ENCODE measurements at regions not wholly inside any gene's neighbourhood (a gene's known extent, or its start where the extent isn't known, plus 50 kb on each side); places are given as distances from the start of the nearest gene placed in this dataset.
A peak's percentile ranks its signal among the peaks of the same experiment; 100 is the strongest.

GRCh38 chr13:80133631-80134261 lies 207.2 kb downstream of the SPRY2 start:
- Histone ChIP-seq H3K4me3 (ENCODE audit: low read length) (no peak overlapping the region), H3K36me3 (ENCODE audit: control insufficient read depth, insufficient read depth, low read length) (no peaks in the 10 kb centered on the region), H3K4me1 (ENCODE audit: control insufficient read depth, insufficient read depth, low read length) (no peaks in the 10 kb centered on the region), H3K27me3 (ENCODE audit: control insufficient read depth, insufficient read depth, low read length) (no peaks in the 10 kb centered on the region), H3K9ac (ENCODE audit: low read length) (no peak overlapping the region), H3K27ac (ENCODE audit: low read depth, low read length) (peak overlapping the region; percentile 66)

GRCh38 chr13:80132741-80133601 lies 208.0 kb downstream of the SPRY2 start:
- Histone ChIP-seq H3K36me3 (ENCODE audit: control insufficient read depth, insufficient read depth, low read length) (no peaks in the 10 kb centered on the region), H3K27ac (ENCODE audit: low read depth, low read length) (peak overlapping the region; percentile 66), H3K4me3 (ENCODE audit: low read length) (peak overlapping the region; percentile 52), H3K9ac (ENCODE audit: low read length) (no peak overlapping the region), H3K27me3 (ENCODE audit: control insufficient read depth, insufficient read depth, low read length) (no peaks in the 10 kb centered on the region), H3K4me1 (ENCODE audit: control insufficient read depth, insufficient read depth, low read length) (no peaks in the 10 kb centered on the region)

- Histone ChIP-seq H3K27me3 (ENCODE audit: control insufficient read depth, insufficient read depth, low read length) (no peaks in the 10 kb centered on the region), H3K9ac (ENCODE audit: low read length) (no peak overlapping the region), H3K36me3 (ENCODE audit: control insufficient read depth, insufficient read depth, low read length) (no peaks in the 10 kb centered on the region), H3K27ac (ENCODE audit: low read depth, low read length) (no peak overlapping the region), H3K4me1 (ENCODE audit: control insufficient read depth, insufficient read depth, low read length) (no peaks in the 10 kb centered on the region), H3K4me3 (ENCODE audit: low read length) (peak overlapping the region; percentile 15)
Observed at GRCh38 chr13:80131204-80131603, 209.7 kb downstream of the SPRY2 start.

- no peaks in the 10 kb centered on the region for H3K27me3 ChIP-seq (ENCODE audit: control insufficient read depth, insufficient read depth, low read length)
- no peak overlapping the region for H3K9ac ChIP-seq (ENCODE audit: low read length)
- no peak overlapping the region for H3K4me3 ChIP-seq (ENCODE audit: low read length)
- no peaks in the 10 kb centered on the region for H3K36me3 ChIP-seq (ENCODE audit: control insufficient read depth, insufficient read depth, low read length)
- H3K27ac ChIP-seq (ENCODE audit: low read depth, low read length): no peak overlapping the region
- no peaks in the 10 kb centered on the region for H3K4me1 ChIP-seq (ENCODE audit: control insufficient read depth, insufficient read depth, low read length)
Observed at GRCh38 chr13:80126389-80127068, 214.4 kb downstream of the SPRY2 start.

GRCh38 chr13:80123945-80124344 lies 217.0 kb downstream of the SPRY2 start:
- Histone ChIP-seq H3K9ac (ENCODE audit: low read length) (no peak overlapping the region), H3K27me3 (ENCODE audit: control insufficient read depth, insufficient read depth, low read length) (no peaks in the 10 kb centered on the region), H3K4me3 (ENCODE audit: low read length) (no peak overlapping the region), H3K4me1 (ENCODE audit: control insufficient read depth, insufficient read depth, low read length) (no peaks in the 10 kb centered on the region), H3K36me3 (ENCODE audit: control insufficient read depth, insufficient read depth, low read length) (no peaks in the 10 kb centered on the region), H3K27ac (ENCODE audit: low read depth, low read length) (no peak overlapping the region)

DNA sequence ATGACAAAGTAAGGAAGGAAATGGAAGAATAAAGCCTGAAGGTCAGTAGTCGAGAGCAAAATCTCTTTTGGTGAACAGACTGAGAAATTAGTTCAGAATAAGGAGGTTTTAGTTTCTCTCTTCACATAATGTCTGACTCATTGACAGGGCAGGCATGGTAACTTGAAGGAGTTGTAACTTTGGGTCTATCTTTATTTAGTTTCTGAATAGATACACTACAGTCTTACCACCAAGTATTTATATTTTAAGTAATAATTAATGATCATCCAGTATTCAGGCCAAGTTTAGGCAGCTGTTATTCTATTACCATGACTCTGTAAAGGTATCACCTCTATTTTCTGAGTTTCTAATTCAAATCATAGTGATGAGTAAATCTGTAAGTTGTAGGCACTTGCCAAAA lies 219.9 kb downstream of the SPRY2 start:
- H3K4me1 ChIP-seq (ENCODE audit: control insufficient read depth, insufficient read depth, low read length): no peaks in the 10 kb centered on the region
- H3K36me3 ChIP-seq (ENCODE audit: control insufficient read depth, insufficient read depth, low read length): no peaks in the 10 kb centered on the region
- no peak overlapping the region for H3K9ac ChIP-seq (ENCODE audit: low read length)
- no peak overlapping the region for H3K27ac ChIP-seq (ENCODE audit: low read depth, low read length)
- no peaks in the 10 kb centered on the region for H3K27me3 ChIP-seq (ENCODE audit: control insufficient read depth, insufficient read depth, low read length)
- H3K4me3 ChIP-seq (ENCODE audit: low read length): no peak overlapping the region

DNA sequence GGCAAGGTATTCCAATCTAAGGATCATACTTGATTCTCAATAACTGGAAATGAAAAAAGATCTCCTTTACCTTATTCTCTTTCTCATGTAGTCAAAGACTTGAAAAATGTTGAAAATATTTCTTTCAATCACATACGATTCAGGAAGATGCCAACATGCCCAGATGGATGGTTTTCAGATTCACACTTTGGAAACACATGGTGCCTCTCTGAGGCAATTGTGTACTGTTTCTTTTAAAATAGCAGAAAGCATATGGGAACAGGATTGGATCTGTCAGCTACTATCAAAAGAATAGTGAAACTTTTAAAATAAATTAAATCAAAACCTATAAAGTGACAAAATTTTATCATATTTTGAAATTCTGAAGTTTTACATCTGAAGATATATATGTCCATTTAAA lies 222.4 kb downstream of the SPRY2 start:
- Histone ChIP-seq H3K27me3 (ENCODE audit: control insufficient read depth, insufficient read depth, low read length) (no peaks in the 10 kb centered on the region), H3K4me3 (ENCODE audit: low read length) (no peak overlapping the region), H3K36me3 (ENCODE audit: control insufficient read depth, insufficient read depth, low read length) (no peaks in the 10 kb centered on the region), H3K9ac (ENCODE audit: low read length) (no peak overlapping the region), H3K4me1 (ENCODE audit: control insufficient read depth, insufficient read depth, low read length) (no peaks in the 10 kb centered on the region), H3K27ac (ENCODE audit: low read depth, low read length) (no peak overlapping the region)

- Histone ChIP-seq H3K27me3 (ENCODE audit: control insufficient read depth, insufficient read depth, low read length) (no peaks in the 10 kb centered on the region), H3K9ac (ENCODE audit: low read length) (no peak overlapping the region), H3K4me1 (ENCODE audit: control insufficient read depth, insufficient read depth, low read length) (no peaks in the 10 kb centered on the region), H3K4me3 (ENCODE audit: low read length) (no peak overlapping the region), H3K36me3 (ENCODE audit: control insufficient read depth, insufficient read depth, low read length) (no peaks in the 10 kb centered on the region), H3K27ac (ENCODE audit: low read depth, low read length) (no peak overlapping the region)
Observed at GRCh38 chr13:80118099-80118498, 222.8 kb downstream of the SPRY2 start.

DNA sequence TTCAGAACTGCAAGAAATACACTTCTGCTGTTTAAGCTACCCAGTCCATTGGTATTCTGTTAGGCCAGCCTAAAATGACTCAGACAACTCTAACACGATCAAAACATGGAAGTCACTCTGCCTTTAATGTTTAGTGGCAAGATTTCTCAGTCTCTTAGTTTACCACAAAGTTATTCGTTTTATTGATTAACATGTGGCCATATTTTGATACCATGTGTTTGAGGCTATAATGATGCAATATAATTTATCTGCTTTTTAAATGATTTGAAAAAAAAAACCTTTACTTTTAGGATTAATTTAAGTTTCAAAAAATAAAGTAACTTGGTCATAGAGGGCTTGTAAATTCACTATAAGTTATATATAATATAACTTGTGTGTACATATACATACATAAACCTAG lies 223.4 kb downstream of the SPRY2 start:
- Histone ChIP-seq H3K9ac (ENCODE audit: low read length) (no peak overlapping the region), H3K4me1 (ENCODE audit: control insufficient read depth, insufficient read depth, low read length) (no peaks in the 10 kb centered on the region), H3K27ac (ENCODE audit: low read depth, low read length) (no peak overlapping the region), H3K27me3 (ENCODE audit: control insufficient read depth, insufficient read depth, low read length) (no peaks in the 10 kb centered on the region), H3K4me3 (ENCODE audit: low read length) (no peak overlapping the region), H3K36me3 (ENCODE audit: control insufficient read depth, insufficient read depth, low read length) (no peaks in the 10 kb centered on the region)

GRCh38 chr13:80116107-80116506 lies 224.8 kb downstream of the SPRY2 start:
- H3K36me3 ChIP-seq (ENCODE audit: control insufficient read depth, insufficient read depth, low read length): no peaks in the 10 kb centered on the region
- H3K4me1 ChIP-seq (ENCODE audit: control insufficient read depth, insufficient read depth, low read length): no peaks in the 10 kb centered on the region
- no peaks in the 10 kb centered on the region for H3K27me3 ChIP-seq (ENCODE audit: control insufficient read depth, insufficient read depth, low read length)
- H3K4me3 ChIP-seq (ENCODE audit: low read length): no peak overlapping the region
- no peak overlapping the region for H3K27ac ChIP-seq (ENCODE audit: low read depth, low read length)
- H3K9ac ChIP-seq (ENCODE audit: low read length): no peak overlapping the region

GRCh38 chr13:80115616-80116015 lies 225.3 kb downstream of the SPRY2 start:
- no peaks in the 10 kb centered on the region for H3K4me1 ChIP-seq (ENCODE audit: control insufficient read depth, insufficient read depth, low read length)
- H3K9ac ChIP-seq (ENCODE audit: low read length): no peak overlapping the region
- H3K27me3 ChIP-seq (ENCODE audit: control insufficient read depth, insufficient read depth, low read length): no peaks in the 10 kb centered on the region
- H3K4me3 ChIP-seq (ENCODE audit: low read length): no peak overlapping the region
- H3K27ac ChIP-seq (ENCODE audit: low read depth, low read length): no peak overlapping the region
- no peaks in the 10 kb centered on the region for H3K36me3 ChIP-seq (ENCODE audit: control insufficient read depth, insufficient read depth, low read length)

- H3K27me3 ChIP-seq (ENCODE audit: control insufficient read depth, insufficient read depth, low read length): no peaks in the 10 kb centered on the region
- no peak overlapping the region for H3K9ac ChIP-seq (ENCODE audit: low read length)
- H3K27ac ChIP-seq (ENCODE audit: low read depth, low read length): no peak overlapping the region
- H3K36me3 ChIP-seq (ENCODE audit: control insufficient read depth, insufficient read depth, low read length): no peaks in the 10 kb centered on the region
- no peaks in the 10 kb centered on the region for H3K4me1 ChIP-seq (ENCODE audit: control insufficient read depth, insufficient read depth, low read length)
- no peak overlapping the region for H3K4me3 ChIP-seq (ENCODE audit: low read length)
Observed at GRCh38 chr13:80113714-80114454, 227.0 kb downstream of the SPRY2 start.

Measured in rectal smooth muscle tissue (tissue), 1 donor.